B cell (primary cell): ENCODE measurements at regions not wholly inside any gene's neighbourhood (a gene's known extent, or its start where the extent isn't known, plus 50 kb on each side); places are given as distances from the start of the nearest gene placed in this dataset.

Experiments used
- ATAC-seq: fragments of 200-7000 bp; cut with Tn5 transposase; one replicate; pipeline ENCODE4 v1.10.0; 2021; ENCODE audit warnings: low read depth, mild to moderate bottlenecking, moderate number of reproducible peaks, moderate library complexity
- CTCF ChIA-PET: fragments of 350-600 bp; sonication (Branson Sonifier 250); formaldehyde crosslinking; loops from one replicate; lab custom pipeline; 2021; ENCODE audit warnings: antibody characterized with exemption, inconsistent platforms; lab: Charles Lee
- POLR2A ChIA-PET: fragments of 350-600 bp; sonication (Branson Sonifier 250); formaldehyde crosslinking; loops from one replicate; lab custom pipeline; 2021; ENCODE audit warnings: antibody characterized with exemption; lab: Charles Lee
- DNase-seq: peaks from one replicate; pipeline ENCODE4 v3.0.0; 2013
- H2AFZ ChIP-seq: 2 replicates; pipeline ENCODE4 v1.6.1; 2012; ENCODE audit warnings: mild to moderate bottlenecking, low read depth, low read length; ENCODE audit not compliant: insufficient read depth, poor library complexity, severe bottlenecking
- H3K27ac ChIP-seq, 2 donors: 1 replicate in 1 of 2; 2 replicates in 1 of 2; pipeline ENCODE4 v1.5.1; 2012 to 2013; ENCODE audit warnings: low read length in 2 of 2, mild to moderate bottlenecking in 2 of 2, moderate library complexity in 1 of 2
- H3K27me3 ChIP-seq, 4 experiments: fragments of 200-600 bp in 1 of 4; sonication (generic) in 1 of 4; replicated peaks in 1 of 4; 1 replicate in 2 of 4; 2 replicates in 2 of 4; pipeline versions ENCODE4 v1.6.1 to v1.7.0; 2013 to 2016; ENCODE audit warnings: low read length in 3 of 4, mild to moderate bottlenecking in 2 of 4, mixed read lengths in 1 of 4, moderate library complexity in 1 of 4; ENCODE audit not compliant: insufficient read depth in 4 of 4, control insufficient read depth in 3 of 4; ENCODE audit errors: control extremely low read depth in 1 of 4
- H3K36me3 ChIP-seq, 2 experiments: replicated peaks in 1 of 2; 1 replicate in 1 of 2; 2 replicates in 1 of 2; pipeline versions ENCODE4 v1.6.1 to v1.7.1; 2013; ENCODE audit warnings: low read length in 1 of 2; ENCODE audit not compliant: insufficient read depth in 2 of 2, control insufficient read depth in 1 of 2; ENCODE audit errors: control extremely low read depth in 1 of 2, extremely low read depth in 1 of 2
- H3K4me1 ChIP-seq, 2 donors: fragments of 200-600 bp in 1 of 2; sonication (generic) in 1 of 2; 1 replicate in 1 of 2; 2 replicates in 1 of 2; pipeline versions ENCODE4 v1.5.1 to v1.6.1; 2013 to 2017; ENCODE audit warnings: low read length in 2 of 2; ENCODE audit not compliant: control insufficient read depth in 2 of 2, insufficient read depth in 2 of 2
- H3K4me2 ChIP-seq: replicated peaks from 2 replicates; pipeline ENCODE3; 2012; ENCODE audit warnings: mild to moderate bottlenecking, low read depth, low read length; ENCODE audit not compliant: poor library complexity, severe bottlenecking
- H3K4me3 ChIP-seq, 5 experiments: fragments of 200-600 bp in 1 of 5; sonication (generic) in 1 of 5; 1 replicate in 3 of 5; 2 replicates in 2 of 5; pipeline versions ENCODE4 v1.5.1 to v1.7.0; 2011 to 2016; ENCODE audit warnings: low read length in 4 of 5, mild to moderate bottlenecking in 4 of 5, low read depth in 2 of 5, control low read depth in 1 of 5, moderate library complexity in 1 of 5; ENCODE audit not compliant: insufficient read depth in 1 of 5; ENCODE audit errors: control extremely low read depth in 1 of 5, extremely low read depth in 1 of 5
- H3K79me2 ChIP-seq: fragments of 200-600 bp; sonication (generic); one replicate; pipeline ENCODE4 v1.6.0; 2016; ENCODE audit warnings: low read length; ENCODE audit not compliant: control insufficient read depth, insufficient read depth
- H3K9ac ChIP-seq: fragments of 200-600 bp; sonication (generic); 2 replicates; pipeline ENCODE4 v1.6.1; 2017; ENCODE audit warnings: mild to moderate bottlenecking, low read length, moderate library complexity
- H3K9me3 ChIP-seq, 3 donors: one replicate each; pipeline versions ENCODE4 v1.6.1 to v1.7.1; 2013; ENCODE audit warnings: low read length in 2 of 3; ENCODE audit not compliant: control insufficient read depth in 2 of 3, insufficient read depth in 1 of 3; ENCODE audit errors: control extremely low read depth in 1 of 3
- H4K20me1 ChIP-seq: 2 replicates; pipeline ENCODE4 v1.6.0; 2012; ENCODE audit warnings: mild to moderate bottlenecking, low read length; ENCODE audit not compliant: insufficient read depth, control insufficient read depth, poor library complexity, severe bottlenecking
- H3K27ac Mint-ChIP-seq: one replicate; pipeline ENCODE4 v1.8.0; 2021; ENCODE audit warnings: mixed read lengths
- H3K27me3 Mint-ChIP-seq: one replicate; pipeline ENCODE4 v1.8.0; 2021; ENCODE audit warnings: mixed read lengths
- H3K4me1 Mint-ChIP-seq: one replicate; pipeline ENCODE4 v1.8.0; 2021; ENCODE audit warnings: mixed read lengths
- H3K4me3 Mint-ChIP-seq: one replicate; pipeline ENCODE4 v1.8.0; 2021; ENCODE audit warnings: mixed read lengths
- H3K9me3 Mint-ChIP-seq: one replicate; pipeline ENCODE4 v1.8.0; 2022; ENCODE audit warnings: mixed read lengths; ENCODE audit not compliant: insufficient read depth
- CTCF ChIP-seq: fragments of 200-600 bp; IDR thresholded peaks from one replicate; pipeline ENCODE4 v1.8.0; 2022; ENCODE audit warnings: antibody characterized with exemption, mild to moderate bottlenecking
- EZH2 ChIP-seq: IDR thresholded peaks from 2 replicates; pipeline ENCODE4 v1.6.1; 2012; ENCODE audit warnings: borderline replicate concordance, low read depth, mild to moderate bottlenecking, moderate library complexity, low read length; ENCODE audit not compliant: insufficient read depth, poor library complexity, severe bottlenecking
- WGBS: methylation state at CpG from one replicate; pipeline ENCODE4 v1.1.5; 2013; ENCODE audit warnings: missing lambda C conversion rate; ENCODE audit not compliant: insufficient coverage; 5-methylcytosine and 5-hydroxymethylcytosine counted together
- intact Hi-C: fragments of 100-400 bp; cut with micrococcal nuclease; formaldehyde crosslinking; loops from one replicate; pipeline ENCODE4 v1.10.0; 2022

GRCh38 chr4:62460329-62460728, 1260.2 kb downstream of the ADGRL3 start:
- POLR2A ChIA-PET: no interaction called here
- no peak for ATAC-seq
- Histone ChIP-seq H3K4me2 (no peak overlapping the region), H3K79me2 (no peaks in the 10 kb centered on the region), H3K27ac (no peak overlapping the region), H3K36me3 (no peaks in the 10 kb centered on the region), H3K9ac (no peak overlapping the region), H3K4me1 (no peaks in the 10 kb centered on the region), H3K9me3 (peaks cover 0 to 3% (median 0%) of the 10 kb centered on the region in 3 donors), H2AFZ (no peak overlapping the region), H3K4me3 (no peak overlapping the region), H3K27me3 (no peaks in the 10 kb centered on the region), H4K20me1 (no peaks in the 10 kb centered on the region)
- DNase-seq: no peak
- Mint-ChIP-seq H3K27me3 (no peaks in the 10 kb centered on the region), H3K9me3 (peaks cover 3% of the 10 kb centered on the region), H3K4me3 (no peak overlapping the region), H3K4me1 (no peaks in the 10 kb centered on the region), H3K27ac (no peak overlapping the region)
- intact Hi-C loops: no loop called here
- CTCF ChIA-PET: no interaction called here
- TF ChIP-seq EZH2 (no peak), CTCF (no peak)
- WGBS: 86% methylated on average over 3 of the region's 3 CpGs

- no peak overlapping the region for H3K4me3 ChIP-seq
- ATAC-seq: no peak
- no peaks in the 10 kb centered on the region for H3K27me3 ChIP-seq
- intact Hi-C loops: no loop called here
- H4K20me1 ChIP-seq: no peaks in the 10 kb centered on the region
- H3K4me3 Mint-ChIP-seq: no peak overlapping the region
- peaks cover 3% of the 10 kb centered on the region for H3K9me3 Mint-ChIP-seq
- no peak overlapping the region for H3K9ac ChIP-seq
- H3K79me2 ChIP-seq: no peaks in the 10 kb centered on the region
- no peaks in the 10 kb centered on the region for H3K4me1 ChIP-seq
- H3K36me3 ChIP-seq: no peaks in the 10 kb centered on the region
- POLR2A ChIA-PET: no interaction called here
- no peak for DNase-seq
- no peak overlapping the region for H3K27ac ChIP-seq
- H3K4me1 Mint-ChIP-seq: no peaks in the 10 kb centered on the region
- H3K27ac Mint-ChIP-seq: no peak overlapping the region
- H3K27me3 Mint-ChIP-seq: no peaks in the 10 kb centered on the region
- WGBS: 100% methylated on average over 1 of the region's 5 CpGs
- H3K9me3 ChIP-seq: peaks cover 0 to 3% (median 0%) of the 10 kb centered on the region in 3 donors
- CTCF ChIA-PET: no interaction called here
- H2AFZ ChIP-seq: no peak overlapping the region
- TF ChIP-seq EZH2 (no peak), CTCF (no peak)
- H3K4me2 ChIP-seq: no peak overlapping the region
Observed at GRCh38 chr4:62457356-62457755, 1257.2 kb downstream of the ADGRL3 start.
